MCF 10A (cell line): ENCODE measurements at regions not wholly inside any gene's neighbourhood (a gene's known extent, or its start where the extent isn't known, plus 50 kb on each side); places are given as distances from the start of the nearest gene placed in this dataset.
"Not testable (repeated sequence)": the region's sequence is repeated elsewhere in the genome, so short reads cannot be mapped to it uniquely, and the experiment has no call there.

Experiments used
- BruUV-seq: library from RNA; stranded (reverse); fragments of 400-500 nt; replicated peaks from 2 replicates; lab custom pipeline; 2021; lab: Mats Ljungman, UMichigan
- CTCF ChIA-PET: fragments of 300-600 bp; sonication (Branson Sonifier 250); formaldehyde crosslinking; extraction: SDS; loops from one replicate; lab custom pipeline; 2021; ENCODE audit warnings: antibody characterized with exemption, inconsistent platforms; lab: Yijun Ruan, JAX
- POLR2A ChIA-PET: fragments of 300-600, 350-650 bp; sonication (Branson Sonifier 250); formaldehyde crosslinking; extraction: SDS; loops from one replicate; lab custom pipeline; 2020; ENCODE audit warnings: antibody characterized with exemption, inconsistent platforms; lab: Yijun Ruan, JAX
- DNase-seq: peaks from one replicate; pipeline ENCODE4 v3.0.0-alpha.2; 2018; ENCODE audit not compliant: unreplicated experiment
- H3K27ac Mint-ChIP-seq: one replicate; pipeline ENCODE4 v1.8.0; 2022; ENCODE audit warnings: mild to moderate bottlenecking, low read depth, mixed read lengths; ENCODE audit not compliant: unreplicated experiment
- H3K27me3 Mint-ChIP-seq: one replicate; pipeline ENCODE4 v1.8.0; 2022; ENCODE audit warnings: mixed read lengths; ENCODE audit not compliant: insufficient read depth, unreplicated experiment
- H3K36me3 Mint-ChIP-seq: one replicate; pipeline ENCODE4 v1.8.0; 2022; ENCODE audit warnings: mild to moderate bottlenecking, moderate library complexity, mixed read lengths; ENCODE audit not compliant: insufficient read depth, unreplicated experiment
- H3K4me1 Mint-ChIP-seq: one replicate; pipeline ENCODE4 v1.8.0; 2022; ENCODE audit warnings: mixed read lengths; ENCODE audit not compliant: insufficient read depth, unreplicated experiment
- H3K4me3 Mint-ChIP-seq: one replicate; pipeline ENCODE4 v1.8.0; 2022; ENCODE audit warnings: mild to moderate bottlenecking, moderate library complexity, mixed read lengths; ENCODE audit not compliant: unreplicated experiment
- H3K9me3 Mint-ChIP-seq: one replicate; pipeline ENCODE4 v1.8.0; 2022; ENCODE audit warnings: mixed read lengths; ENCODE audit not compliant: unreplicated experiment
- CTCF ChIP-seq: fragments of 200-600 bp; IDR thresholded peaks from one replicate; pipeline ENCODE4 v1.8.0; 2022; ENCODE audit warnings: antibody characterized with exemption, mild to moderate bottlenecking; ENCODE audit not compliant: unreplicated experiment
- intact Hi-C: fragments of 100-400 bp; cut with micrococcal nuclease; formaldehyde crosslinking; loops from 2 replicates; pipeline ENCODE4 v1.14.1; 2022

DNA sequence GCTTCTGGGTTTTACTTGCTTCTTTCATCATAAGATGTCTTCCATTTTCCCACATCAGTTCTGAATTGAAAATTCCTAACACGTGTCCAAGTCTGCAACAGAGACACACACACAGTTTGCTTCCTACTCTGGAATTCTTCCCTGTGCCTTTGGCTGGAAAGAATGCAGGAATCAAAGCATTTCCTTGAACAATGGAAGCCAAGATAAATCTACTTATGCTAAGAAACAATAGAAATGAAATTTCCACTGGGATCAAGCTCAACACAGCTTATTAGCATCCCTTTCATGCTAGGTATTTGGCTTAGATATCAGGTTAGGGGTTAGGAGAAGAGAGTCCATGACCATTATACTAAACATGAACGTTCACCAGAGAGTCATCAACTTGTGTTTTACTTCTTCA, 101.1 kb upstream of the SCAF8 start:
- Mint-ChIP-seq H3K27me3 (peaks cover 11% of the 10 kb centered on the region), H3K4me3 (no peak overlapping the region), H3K27ac (no peak overlapping the region), H3K4me1 (no peaks in the 10 kb centered on the region), H3K9me3 (peaks cover 10% of the 10 kb centered on the region), H3K36me3 (no peaks in the 10 kb centered on the region)
- CTCF ChIA-PET: no interaction called here
- intact Hi-C loops: no loop called here
- DNase-seq: no peak
- no TSS peak for BruUV-seq
- POLR2A ChIA-PET: no interaction called here
- no peak for TF ChIP-seq CTCF

GRCh38 chr6:154637392-154637791, 95.8 kb upstream of the SCAF8 start:
- H3K4me1 Mint-ChIP-seq: no peaks in the 10 kb centered on the region
- intact Hi-C loops: no loop called here
- H3K36me3 Mint-ChIP-seq: no peaks in the 10 kb centered on the region
- POLR2A ChIA-PET: no interaction called here
- H3K4me3 Mint-ChIP-seq: no peak overlapping the region
- H3K27ac Mint-ChIP-seq: no peak overlapping the region
- BruUV-seq: no TSS peak
- CTCF ChIA-PET: interaction anchor here (0.7 kb wide), 1 partner anchor 478 kb away, joined by 3 read pairs; no protein-coding TSS in a partner anchor
- TF ChIP-seq CTCF: no peak
- H3K9me3 Mint-ChIP-seq: peaks cover 10% of the 10 kb centered on the region
- peaks cover 11% of the 10 kb centered on the region for H3K27me3 Mint-ChIP-seq
- no peak for DNase-seq

DNA sequence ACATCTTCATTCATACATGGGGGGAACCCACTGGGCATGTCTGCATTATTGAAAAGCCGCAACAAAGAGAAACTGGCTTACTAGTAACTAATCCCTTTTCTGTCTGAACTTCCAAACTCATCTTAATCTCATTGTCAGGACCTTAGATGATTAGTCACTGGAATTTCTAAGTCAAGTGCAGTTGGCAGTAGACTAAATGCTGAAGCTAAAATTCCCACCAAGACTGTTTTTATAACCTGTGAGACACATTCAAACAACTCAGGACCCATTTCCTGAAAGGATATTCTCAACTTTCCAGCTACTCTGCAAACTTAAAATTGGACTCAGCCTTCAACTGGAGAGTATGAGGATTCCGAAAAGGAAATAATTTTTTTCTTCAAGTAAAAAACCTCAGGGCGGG, 94.8 kb upstream of the SCAF8 start:
- CTCF ChIA-PET: no interaction called here
- no peak for TF ChIP-seq CTCF
- intact Hi-C loops: no loop called here
- no peak for DNase-seq
- POLR2A ChIA-PET: no interaction called here
- H3K27ac Mint-ChIP-seq: no peak overlapping the region
- peaks cover 9% of the 10 kb centered on the region for H3K27me3 Mint-ChIP-seq
- H3K4me3 Mint-ChIP-seq: no peak overlapping the region
- no TSS peak for BruUV-seq
- peaks cover 9% of the 10 kb centered on the region for H3K9me3 Mint-ChIP-seq
- H3K4me1 Mint-ChIP-seq: no peaks in the 10 kb centered on the region
- no peaks in the 10 kb centered on the region for H3K36me3 Mint-ChIP-seq

GRCh38 chr6:154639196-154639595, 94.0 kb upstream of the SCAF8 start:
- not testable (repeated sequence) for BruUV-seq, H3K27ac Mint-ChIP-seq
- POLR2A ChIA-PET: interaction anchor here (0.6 kb wide), 1 partner anchor 116 kb away, joined by 3 read pairs; no protein-coding TSS in a partner anchor

More at GRCh38 chr6:154639196-154639595, 94.0 kb upstream of the SCAF8 start:
- H3K9me3 Mint-ChIP-seq, intact Hi-C loops, CTCF ChIA-PET, H3K4me1 Mint-ChIP-seq, H3K27me3 Mint-ChIP-seq, DNase-seq, H3K4me3 Mint-ChIP-seq, H3K36me3 Mint-ChIP-seq: not testable (repeated sequence)
